ENCODE measurements at regions not wholly inside any gene's neighbourhood (a gene's known extent, or its start where the extent isn't known, plus 50 kb on each side); places are given as distances from the start of the nearest gene placed in this dataset.

GRCh38 chr1:239436286-239436685 is 49.9 kb downstream of the CHRM3 start:
- no peak for DNase-seq (ENCODE audit: low spot score)

- DNase-seq (ENCODE audit: low spot score): no peak
Observed at GRCh38 chr1:239437822-239438221, 51.5 kb downstream of the CHRM3 start.

- DNase-seq (ENCODE audit: low spot score): no peak
Observed at GRCh38 chr1:239438891-239439290, 52.5 kb downstream of the CHRM3 start.

- DNase-seq (ENCODE audit: low spot score): no peak
Observed at GRCh38 chr1:239443361-239443760, 57.0 kb downstream of the CHRM3 start.

GRCh38 chr1:239446611-239447010 is 60.2 kb downstream of the CHRM3 start:
- DNase-seq (ENCODE audit: low spot score): no peak

GRCh38 chr1:239448911-239449310 is 62.5 kb downstream of the CHRM3 start:
- no peak for DNase-seq (ENCODE audit: low spot score)

GRCh38 chr1:239455743-239456142 is 69.4 kb downstream of the CHRM3 start:
- DNase-seq (ENCODE audit: low spot score): no peak

- no peak for DNase-seq (ENCODE audit: low spot score)
Observed at GRCh38 chr1:239456788-239457187, 70.4 kb downstream of the CHRM3 start.

GRCh38 chr1:239457491-239458143 is 71.2 kb downstream of the CHRM3 start:
- no peak for DNase-seq (ENCODE audit: low spot score)

- no peak for DNase-seq (ENCODE audit: low spot score)
Observed at GRCh38 chr1:239458144-239458500, 71.8 kb downstream of the CHRM3 start.

GRCh38 chr1:239467730-239468129 is 81.4 kb downstream of the CHRM3 start:
- DNase-seq (ENCODE audit: low spot score): no peak

- no peak for DNase-seq (ENCODE audit: low spot score)
Observed at GRCh38 chr1:239478069-239478468, 91.7 kb downstream of the CHRM3 start.

- DNase-seq (ENCODE audit: low spot score): no peak
Observed at GRCh38 chr1:239483391-239483790, 97.0 kb downstream of the CHRM3 start.

- no peak for DNase-seq (ENCODE audit: low spot score)
Observed at GRCh38 chr1:239493811-239494414, 107.5 kb downstream of the CHRM3 start.

- no peak for DNase-seq (ENCODE audit: low spot score)
Observed at GRCh38 chr1:239505094-239505493, 118.7 kb downstream of the CHRM3 start.

- no peak for DNase-seq (ENCODE audit: low spot score)
Observed at GRCh38 chr1:239507826-239508225, 121.5 kb downstream of the CHRM3 start.

- no peak for DNase-seq (ENCODE audit: low spot score)
Observed at GRCh38 chr1:239511875-239512274, 125.5 kb downstream of the CHRM3 start.

GRCh38 chr1:239516579-239516978 is 130.2 kb downstream of the CHRM3 start:
- DNase-seq (ENCODE audit: low spot score): no peak

- no peak for DNase-seq (ENCODE audit: low spot score)
Observed at GRCh38 chr1:239526391-239526790, 140.0 kb downstream of the CHRM3 start.

- DNase-seq (ENCODE audit: low spot score): no peak
Observed at GRCh38 chr1:239527051-239527693, 140.8 kb downstream of the CHRM3 start.

- no peak for DNase-seq (ENCODE audit: low spot score)
Observed at GRCh38 chr1:239536165-239536849, 149.9 kb downstream of the CHRM3 start.

GRCh38 chr1:239537795-239538194 is 151.4 kb downstream of the CHRM3 start:
- no peak for DNase-seq (ENCODE audit: low spot score)

Data from RKO (cell line).